HCT116 (cell line): ENCODE measurements at regions not wholly inside any gene's neighbourhood (a gene's known extent, or its start where the extent isn't known, plus 50 kb on each side); places are given as distances from the start of the nearest gene placed in this dataset.

ENCODE experiments used
- CBX3 ChIP-seq: IDR thresholded peaks from 2 replicates; pipeline ENCODE4 v1.6.1; 2012; ENCODE audit warnings: low read depth
- CEBPB ChIP-seq: IDR thresholded peaks from 2 replicates; pipeline ENCODE4 v1.6.1; 2012; ENCODE audit warnings: low read depth
- CTCF ChIP-seq, 3 experiments: fragments of 200-600 bp in 1 of 3; sonication (generic) in 1 of 3; IDR thresholded peaks in 2 of 3; conservative IDR thresholded peaks in 1 of 3; 2 replicates each; pipeline ENCODE4 v1.5.1; 2012 to 2017; ENCODE audit warnings: low read depth in 2 of 3, low read length in 2 of 3, antibody characterized with exemption in 1 of 3, borderline replicate concordance in 1 of 3, control low read depth in 1 of 3, mild to moderate bottlenecking in 1 of 3, mixed read lengths in 1 of 3, mixed run types in 1 of 3, moderate library complexity in 1 of 3; ENCODE audit not compliant: insufficient read depth in 1 of 3
- EZH2 ChIP-seq: fragments of 200-600 bp; sonication (generic); IDR thresholded peaks from 2 replicates; pipeline ENCODE4 v1.6.1; 2017; ENCODE audit warnings: antibody characterized with exemption, mixed run types
- EZH2phosphoT487 ChIP-seq: fragments of 200-600 bp; IDR thresholded peaks from 2 replicates; pipeline ENCODE4 v1.6.1; 2018; ENCODE audit warnings: antibody characterized with exemption, borderline replicate concordance
- MAX ChIP-seq: IDR thresholded peaks from 2 replicates; pipeline ENCODE4 v1.6.1; 2012
- POLR2A ChIP-seq: IDR thresholded peaks from 2 replicates; pipeline ENCODE4 v1.7.0; 2011; ENCODE audit warnings: borderline replicate concordance; ENCODE audit not compliant: insufficient read depth, insufficient read length; ENCODE audit errors: extremely low read depth
- POLR2AphosphoS5 ChIP-seq: IDR thresholded peaks from 2 replicates; pipeline ENCODE4 v1.6.1; 2011; ENCODE audit warnings: mild to moderate bottlenecking, low read depth, low read length, moderate library complexity
- REST ChIP-seq: IDR thresholded peaks from 2 replicates; pipeline ENCODE4 v1.6.1; 2012; ENCODE audit warnings: low read depth
- SRF ChIP-seq: IDR thresholded peaks from 2 replicates; pipeline ENCODE4 v1.6.1; 2012; ENCODE audit warnings: low read depth
- ZFX ChIP-seq: fragments of 450-650 bp; IDR thresholded peaks from 2 replicates; pipeline ENCODE4 v1.6.1; 2017
- TF ChIP-seq, protein P1 (sequence below): IDR thresholded peaks from 2 replicates; pipeline ENCODE4 v1.6.1; 2011; ENCODE audit warnings: mild to moderate bottlenecking, low read length, moderate library complexity; ENCODE audit not compliant: insufficient replicate concordance; ENCODE audit errors: extremely low read depth

DNA sequence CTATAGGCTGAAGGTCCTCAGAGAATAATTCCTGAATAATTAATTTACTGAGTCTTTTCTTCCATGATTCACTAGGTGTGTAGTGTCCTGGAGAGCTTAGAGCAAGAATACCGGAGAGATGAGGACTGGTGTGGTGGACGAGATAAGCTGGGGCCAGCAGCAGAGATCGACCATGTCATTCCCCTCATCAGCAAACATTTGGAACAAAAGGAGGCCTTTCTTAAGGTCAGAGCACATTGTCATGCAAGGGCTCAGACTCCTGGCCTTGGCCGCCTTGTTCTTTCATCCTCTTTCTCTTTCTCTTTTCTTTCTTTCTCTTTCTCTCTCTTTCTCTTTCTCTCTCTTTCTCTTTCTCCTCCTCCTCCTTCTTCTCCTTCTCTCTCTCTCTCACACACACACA is 291.4 kb upstream of the UMPS start:
- no peak for TF ChIP-seq MAX
- TF ChIP-seq, protein P1, sequence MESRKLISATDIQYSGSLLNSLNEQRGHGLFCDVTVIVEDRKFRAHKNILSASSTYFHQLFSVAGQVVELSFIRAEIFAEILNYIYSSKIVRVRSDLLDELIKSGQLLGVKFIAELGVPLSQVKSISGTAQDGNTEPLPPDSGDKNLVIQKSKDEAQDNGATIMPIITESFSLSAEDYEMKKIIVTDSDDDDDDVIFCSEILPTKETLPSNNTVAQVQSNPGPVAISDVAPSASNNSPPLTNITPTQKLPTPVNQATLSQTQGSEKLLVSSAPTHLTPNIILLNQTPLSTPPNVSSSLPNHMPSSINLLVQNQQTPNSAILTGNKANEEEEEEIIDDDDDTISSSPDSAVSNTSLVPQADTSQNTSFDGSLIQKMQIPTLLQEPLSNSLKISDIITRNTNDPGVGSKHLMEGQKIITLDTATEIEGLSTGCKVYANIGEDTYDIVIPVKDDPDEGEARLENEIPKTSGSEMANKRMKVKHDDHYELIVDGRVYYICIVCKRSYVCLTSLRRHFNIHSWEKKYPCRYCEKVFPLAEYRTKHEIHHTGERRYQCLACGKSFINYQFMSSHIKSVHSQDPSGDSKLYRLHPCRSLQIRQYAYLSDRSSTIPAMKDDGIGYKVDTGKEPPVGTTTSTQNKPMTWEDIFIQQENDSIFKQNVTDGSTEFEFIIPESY = no peak
- TF ChIP-seq POLR2AphosphoS5 = no peak
- TF ChIP-seq CBX3 = no peak
- no peak for TF ChIP-seq POLR2A
- no peak for TF ChIP-seq CTCF (IDR thresholded peaks at IDR 0.05 in 2 of 3, conservative IDR thresholded peaks at IDR 0.05 in 1 of 3; ENCODE audit: borderline replicate concordance in 1 of 3, insufficient read depth in 1 of 3, low read depth in 2 of 3, low read length in 2 of 3)
- TF ChIP-seq CEBPB = no peak
- TF ChIP-seq EZH2 = no peak
- no peak for TF ChIP-seq SRF
- TF ChIP-seq ZFX = no peak
- no peak for TF ChIP-seq REST
- TF ChIP-seq EZH2phosphoT487 = no peak
